ENCODE measurements at regions not wholly inside any gene's neighbourhood (a gene's known extent, or its start where the extent isn't known, plus 50 kb on each side); places are given as distances from the start of the nearest gene placed in this dataset.

- DNase-seq: no peak
Measured at GRCh38 chr2:200054681-200055468, 99.5 kb downstream of the MAIP1 start.

- no peak for DNase-seq
Measured at GRCh38 chr2:200056105-200056504, 100.7 kb downstream of the MAIP1 start.

GRCh38 chr2:200063155-200063554, 107.8 kb downstream of the MAIP1 start:
- no peak for DNase-seq

- DNase-seq: no peak
Measured at GRCh38 chr2:200064879-200065278, 109.5 kb downstream of the MAIP1 start.

GRCh38 chr2:200065477-200065876, 110.1 kb downstream of the MAIP1 start:
- DNase-seq: no peak

- DNase-seq: no peak
Measured at GRCh38 chr2:200066417-200066816, 111.0 kb downstream of the MAIP1 start.

- no peak for DNase-seq
Measured at GRCh38 chr2:200068642-200069041, 113.3 kb downstream of the MAIP1 start.

GRCh38 chr2:200077210-200077650, 121.8 kb downstream of the MAIP1 start:
- no peak for DNase-seq

- DNase-seq: no peak
Measured at GRCh38 chr2:200077838-200078237, 122.5 kb downstream of the MAIP1 start.

GRCh38 chr2:200079356-200079755, 124.0 kb downstream of the MAIP1 start:
- DNase-seq: no peak

GRCh38 chr2:200081236-200081635, 125.9 kb downstream of the MAIP1 start:
- DNase-seq: no peak

GRCh38 chr2:200081811-200082210, 126.4 kb downstream of the MAIP1 start:
- DNase-seq: no peak

GRCh38 chr2:200084036-200084435, 128.7 kb downstream of the MAIP1 start:
- no peak for DNase-seq

GRCh38 chr2:200086911-200087310, 131.5 kb downstream of the MAIP1 start:
- DNase-seq: no peak

GRCh38 chr2:200087451-200087850, 132.1 kb downstream of the MAIP1 start:
- no peak for DNase-seq

GRCh38 chr2:200089040-200089755, 133.8 kb downstream of the MAIP1 start:
- no peak for DNase-seq

- DNase-seq: no peak
Measured at GRCh38 chr2:200089756-200090109, 134.4 kb downstream of the MAIP1 start.

- no peak for DNase-seq
Measured at GRCh38 chr2:200090683-200091082, 135.3 kb downstream of the MAIP1 start.

- no peak for DNase-seq
Measured at GRCh38 chr2:200091126-200091525, 135.7 kb downstream of the MAIP1 start.

- DNase-seq: no peak
Measured at GRCh38 chr2:200092235-200092634, 136.9 kb downstream of the MAIP1 start.

GRCh38 chr2:200095436-200095835, 140.1 kb downstream of the MAIP1 start:
- no peak for DNase-seq

GRCh38 chr2:200099256-200099655, 143.9 kb downstream of the MAIP1 start:
- DNase-seq: no peak

- no peak for DNase-seq
Measured at GRCh38 chr2:200100027-200100426, 144.6 kb downstream of the MAIP1 start.

GRCh38 chr2:200101922-200102321, 146.5 kb downstream of the MAIP1 start:
- no peak for DNase-seq

GRCh38 chr2:200102971-200103370, 147.6 kb downstream of the MAIP1 start:
- no peak for DNase-seq

Data from SIG-M5 (cell line).